ENCODE measurements at regions not wholly inside any gene's neighbourhood (a gene's known extent, or its start where the extent isn't known, plus 50 kb on each side); places are given as distances from the start of the nearest gene placed in this dataset.

GRCh38 chr4:24001486-24002329, 111.9 kb upstream of the PPARGC1A start:
- TF ChIP-seq POLR2AphosphoS5 (IDR thresholded peaks at IDR 0.05; ENCODE audit: low read depth), result no peak
- TF ChIP-seq, protein P1, sequence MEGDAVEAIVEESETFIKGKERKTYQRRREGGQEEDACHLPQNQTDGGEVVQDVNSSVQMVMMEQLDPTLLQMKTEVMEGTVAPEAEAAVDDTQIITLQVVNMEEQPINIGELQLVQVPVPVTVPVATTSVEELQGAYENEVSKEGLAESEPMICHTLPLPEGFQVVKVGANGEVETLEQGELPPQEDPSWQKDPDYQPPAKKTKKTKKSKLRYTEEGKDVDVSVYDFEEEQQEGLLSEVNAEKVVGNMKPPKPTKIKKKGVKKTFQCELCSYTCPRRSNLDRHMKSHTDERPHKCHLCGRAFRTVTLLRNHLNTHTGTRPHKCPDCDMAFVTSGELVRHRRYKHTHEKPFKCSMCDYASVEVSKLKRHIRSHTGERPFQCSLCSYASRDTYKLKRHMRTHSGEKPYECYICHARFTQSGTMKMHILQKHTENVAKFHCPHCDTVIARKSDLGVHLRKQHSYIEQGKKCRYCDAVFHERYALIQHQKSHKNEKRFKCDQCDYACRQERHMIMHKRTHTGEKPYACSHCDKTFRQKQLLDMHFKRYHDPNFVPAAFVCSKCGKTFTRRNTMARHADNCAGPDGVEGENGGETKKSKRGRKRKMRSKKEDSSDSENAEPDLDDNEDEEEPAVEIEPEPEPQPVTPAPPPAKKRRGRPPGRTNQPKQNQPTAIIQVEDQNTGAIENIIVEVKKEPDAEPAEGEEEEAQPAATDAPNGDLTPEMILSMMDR (IDR thresholded peaks at IDR 0.05; ENCODE audit: insufficient read depth, low read length), result no peak
- no peak for TF ChIP-seq SPI1 (IDR thresholded peaks at IDR 0.05; ENCODE audit: borderline replicate concordance, low read depth)
- no peak for TF ChIP-seq GABPA (IDR thresholded peaks at IDR 0.05; ENCODE audit: low read depth)

Measured in HL-60 (cell line).